Cardiac fibroblast (primary cell): ENCODE measurements at regions not wholly inside any gene's neighbourhood (a gene's known extent, or its start where the extent isn't known, plus 50 kb on each side); places are given as distances from the start of the nearest gene placed in this dataset.

Source experiments
- DNase-seq, 2 donors: peaks; one replicate each; pipeline versions ENCODE4 v3.0.0 to v3.0.0-alpha.2; 2010; ENCODE audit warnings: low read depth in 2 of 2
- H3K4me3 ChIP-seq, 2 donors: replicated peaks in 1 of 2; 1 replicate in 1 of 2; 2 replicates in 1 of 2; pipeline ENCODE4 v1.5.1; 2011; ENCODE audit warnings: low read depth in 2 of 2, low read length in 2 of 2, mild to moderate bottlenecking in 2 of 2, moderate library complexity in 1 of 2
- CTCF ChIP-seq: IDR thresholded peaks from one replicate; pipeline ENCODE4 v1.5.1; 2011; ENCODE audit warnings: low read depth, mild to moderate bottlenecking, low read length, inconsistent platforms

GRCh38 chr7:31284106-31284505 lies 56.4 kb downstream of the NEUROD6 start:
- no peak for DNase-seq
- H3K4me3 ChIP-seq, result no peak overlapping the region
- TF ChIP-seq CTCF, result no peak

GRCh38 chr7:31271641-31272405 lies 68.7 kb downstream of the NEUROD6 start:
- no peak overlapping the region for H3K4me3 ChIP-seq
- no peak for TF ChIP-seq CTCF

GRCh38 chr7:31267486-31267885 lies 73.0 kb downstream of the NEUROD6 start:
- no peak for DNase-seq
- H3K4me3 ChIP-seq, result no peak overlapping the region
- no peak for TF ChIP-seq CTCF

More at GRCh38 chr7:31271641-31272405, 68.7 kb downstream of the NEUROD6 start:
- DNase-seq, result no peak

GRCh38 chr7:31263338-31263737 lies 77.2 kb downstream of the NEUROD6 start:
- H3K4me3 ChIP-seq, result no peak overlapping the region
- TF ChIP-seq CTCF, result no peak
- no peak for DNase-seq

- no peak for TF ChIP-seq CTCF
Measured at GRCh38 chr7:31261341-31261740, 79.2 kb downstream of the NEUROD6 start.

GRCh38 chr7:31260851-31261250 lies 79.7 kb downstream of the NEUROD6 start:
- no peak for TF ChIP-seq CTCF
- no peak for DNase-seq
- H3K4me3 ChIP-seq, result no peak overlapping the region

More at GRCh38 chr7:31261341-31261740, 79.2 kb downstream of the NEUROD6 start:
- no peak for DNase-seq
- no peak overlapping the region for H3K4me3 ChIP-seq

- no peak overlapping the region for H3K4me3 ChIP-seq
- DNase-seq, result no peak
- no peak for TF ChIP-seq CTCF
Measured at GRCh38 chr7:31258391-31258790, 82.1 kb downstream of the NEUROD6 start.
